A549 (cell line): ENCODE measurements at regions not wholly inside any gene's neighbourhood (a gene's known extent, or its start where the extent isn't known, plus 50 kb on each side); places are given as distances from the start of the nearest gene placed in this dataset.
A peak's percentile ranks its signal among the peaks of the same experiment; 100 is the strongest.

Source experiments
- ATAC-seq, 2 experiments: fragments of 200-7000 bp in 1 of 2; fragments of >200 bp in 1 of 2; cut with Nextera tagmentation in 1 of 2; cut with Tn5 transposase in 1 of 2; 3 replicates each; pipeline versions ENCODE4 v1.8.0 to v1.9.1; 2018 to 2020; ENCODE audit warnings: mild to moderate bottlenecking in 1 of 2, moderate library complexity in 1 of 2
- CTCF ChIA-PET: fragments of 300-600 bp; sonication (Branson Sonifier 250); formaldehyde crosslinking; extraction: SDS; loops from one replicate; lab custom pipeline; 2021; ENCODE audit warnings: antibody characterized with exemption, inconsistent platforms; lab: Yijun Ruan, JAX
- POLR2A ChIA-PET: fragments of 350-600 bp; formaldehyde crosslinking; extraction: SDS; loops from one replicate; lab custom pipeline; 2021; ENCODE audit warnings: antibody characterized with exemption, inconsistent platforms; lab: Yijun Ruan, JAX
- DNase-seq, 2 experiments: peaks; one replicate each; pipeline versions ENCODE4 v3.0.0 to v3.0.0-alpha.2; 2011 to 2016; ENCODE audit warnings: low read depth in 1 of 2, low spot score in 1 of 2
- FAIRE-seq: peaks from 2 replicates; lab custom pipeline; 2011; peaks lifted over from hg19 to GRCh38; lab: Jason Lieb, UNC
- H3K27ac ChIP-seq, 2 experiments: fragments of >200 bp; sonication (Bioruptor Twin); formaldehyde crosslinking; 3 replicates each; pipeline ENCODE4 v1.5.1; 2016 to 2017
- H3K4me1 ChIP-seq: fragments of >200 bp; sonication (Bioruptor Twin); formaldehyde crosslinking; 3 replicates; pipeline ENCODE4 v1.6.1; 2016
- H3K4me2 ChIP-seq: fragments of >200 bp; sonication (Bioruptor Twin); formaldehyde crosslinking; 3 replicates; pipeline ENCODE4 v1.6.1; 2016
- H3K4me3 ChIP-seq: fragments of >200 bp; sonication (Bioruptor Twin); formaldehyde crosslinking; 3 replicates; pipeline ENCODE4 v1.5.1; 2016
- H3K9me3 ChIP-seq: fragments of >200 bp; sonication (Bioruptor Twin); formaldehyde crosslinking; 3 replicates; pipeline ENCODE4 v1.6.1; 2016
- CBX8 ChIP-seq: fragments of 200-600 bp; sonication (generic); IDR thresholded peaks from 2 replicates; pipeline ENCODE4 v1.6.1; 2016
- CEBPB ChIP-seq, 2 experiments: fragments of >200 bp in 1 of 2; sonication (Bioruptor Twin) in 1 of 2; formaldehyde crosslinking in 1 of 2; IDR thresholded peaks; 2 replicates each; pipeline ENCODE4 v1.6.1; 2012 to 2016
- EP300 ChIP-seq, 2 experiments: fragments of >200 bp; sonication (Bioruptor Twin); formaldehyde crosslinking; IDR thresholded peaks; 2 replicates in 1 of 2; 3 replicates in 1 of 2; pipeline ENCODE4 v1.6.1; 2016 to 2017
- FOSB ChIP-seq: fragments of 250-450 bp; sonication (Bioruptor Pico); IDR thresholded peaks from 2 replicates; pipeline ENCODE4 v1.5.0; 2020; ENCODE audit warnings: mild to moderate bottlenecking, moderate library complexity
- FOSL2 ChIP-seq, 2 experiments: fragments of 450-650 bp in 1 of 2; fragments of >200 bp in 1 of 2; sonication (Bioruptor Twin) in 1 of 2; formaldehyde crosslinking; IDR thresholded peaks; 2 replicates each; pipeline versions ENCODE4 v1.5.0 to v1.6.1; 2016 to 2020; ENCODE audit warnings: mild to moderate bottlenecking in 1 of 2, moderate library complexity in 1 of 2
- HOXB5 ChIP-seq: fragments of 250-450 bp; sonication (Bioruptor Pico); IDR thresholded peaks from 2 replicates; pipeline ENCODE4 v1.5.0; 2020; ENCODE audit warnings: mild to moderate bottlenecking, moderate library complexity
- JUN ChIP-seq, 2 experiments: fragments of >200 bp; sonication (Bioruptor Twin); formaldehyde crosslinking; IDR thresholded peaks; 2 replicates in 1 of 2; 3 replicates in 1 of 2; pipeline ENCODE4 v1.6.1; 2016 to 2017
- MAZ ChIP-seq: fragments of 150-350 bp; IDR thresholded peaks from 2 replicates; pipeline ENCODE4 v1.6.1; 2014; ENCODE audit warnings: antibody characterized with exemption, low read depth, low read length, borderline replicate concordance
- MYC ChIP-seq: IDR thresholded peaks from 2 replicates; pipeline ENCODE4 v1.6.1; 2012; ENCODE audit warnings: mild to moderate bottlenecking, inconsistent platforms, low read length, improper control_type of control experiment, borderline replicate concordance
- RNF2 ChIP-seq: fragments of 200-600 bp; sonication (generic); IDR thresholded peaks from 2 replicates; pipeline ENCODE4 v1.6.1; 2016; ENCODE audit warnings: low read depth, mild to moderate bottlenecking, antibody characterized with exemption, moderate library complexity, borderline replicate concordance
- TFCP2L1 ChIP-seq: fragments of 250-450 bp; sonication (Bioruptor Pico); IDR thresholded peaks from 2 replicates; pipeline ENCODE4 v1.5.0; 2021; ENCODE audit warnings: mild to moderate bottlenecking
- ZC3H11A ChIP-seq: fragments of 450-650 bp; IDR thresholded peaks from 2 replicates; pipeline ENCODE4 v1.6.1; 2014; ENCODE audit warnings: antibody characterized with exemption, mild to moderate bottlenecking
- ZSCAN20 ChIP-seq: fragments of 250-450 bp; sonication (Bioruptor Pico); IDR thresholded peaks from 2 replicates; pipeline ENCODE4 v1.8.0; 2022; ENCODE audit warnings: mild to moderate bottlenecking, moderate library complexity
- WGBS: methylation state at CpG from one replicate; pipeline ENCODE4 v1.1.6; 2017; ENCODE audit errors: missing lambda C conversion rate; 5-methylcytosine and 5-hydroxymethylcytosine counted together
- TF ChIP-seq, protein P1 (sequence below): IDR thresholded peaks from 2 replicates; pipeline ENCODE4 v1.6.1; 2012

DNA sequence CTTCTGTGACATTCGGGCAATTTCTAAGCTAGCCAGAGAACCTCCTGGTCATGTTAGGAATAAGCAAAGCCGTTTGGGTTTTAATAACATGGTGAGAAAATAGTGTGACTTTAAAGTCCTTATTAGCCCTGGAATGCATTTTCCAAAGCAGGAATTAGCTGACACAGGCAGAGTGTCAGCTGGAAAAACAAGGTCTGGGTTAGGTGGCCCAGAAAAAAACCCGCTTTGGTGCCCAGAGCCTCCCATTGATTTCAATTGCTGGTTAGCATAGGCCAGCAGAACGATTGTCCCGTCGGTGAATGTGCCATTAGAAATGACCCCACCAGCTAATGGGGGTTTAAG lies 62.1 kb upstream of the CPEB4 start:
- POLR2A ChIA-PET: no interaction called here
- CTCF ChIA-PET: interaction anchor here (0.9 to 1.7 kb wide), 3 partner anchors 33 to 168 kb away, joined by 3 to 4 read pairs (median 3); no protein-coding TSS in a partner anchor

DNA sequence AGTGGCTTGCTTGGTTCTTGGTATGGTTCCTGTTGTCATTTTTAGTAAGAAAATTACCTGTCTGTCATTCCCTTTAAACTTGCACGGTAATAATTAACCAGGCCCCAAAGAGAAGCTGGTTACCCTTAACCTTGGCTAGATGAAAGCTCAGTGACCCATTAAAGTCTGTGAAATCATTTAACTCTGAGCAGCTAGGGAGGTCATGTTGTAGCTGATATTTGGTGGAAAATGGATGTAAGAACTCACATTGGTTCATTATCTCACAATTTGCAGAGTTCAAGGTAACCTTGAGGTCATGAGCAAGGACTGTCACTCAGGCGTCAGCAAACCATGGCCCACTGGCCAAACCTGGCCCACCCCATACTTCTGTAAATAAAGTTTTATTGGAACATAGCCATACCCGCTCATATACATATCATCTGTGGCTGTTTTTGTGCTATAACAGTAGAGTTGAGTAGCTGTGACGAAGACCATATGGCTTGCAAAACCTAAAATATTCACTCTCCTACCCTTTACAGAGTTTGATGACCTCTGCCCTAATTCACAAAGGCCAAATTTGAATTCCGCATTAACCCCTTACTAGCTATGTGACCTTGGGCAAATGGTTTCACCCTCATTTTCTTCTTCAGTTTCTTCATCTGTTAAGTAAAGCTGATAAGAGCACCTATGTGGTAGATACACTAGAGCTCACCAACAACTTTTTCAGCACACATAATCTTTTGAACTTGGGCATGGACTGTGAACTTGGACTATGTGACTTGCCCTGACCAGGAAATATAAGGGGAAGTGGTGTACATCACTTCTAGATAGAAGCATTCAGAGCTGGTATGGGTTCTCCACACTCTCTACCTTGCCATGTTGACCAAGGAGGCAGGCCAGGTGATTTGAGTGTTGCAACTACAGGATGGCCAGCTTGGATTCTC lies 61.5 kb upstream of the CPEB4 start:
- FAIRE-seq (no peak), DNase-seq (no peak)
- no peak for TF ChIP-seq JUN (IDR thresholded peaks at IDR 0.05)
- no peak for TF ChIP-seq CBX8
- no peak for TF ChIP-seq MYC
- no peak for TF ChIP-seq TFCP2L1 (CRISPR knock-in tag)
- no peak for TF ChIP-seq CEBPB (IDR thresholded peaks at IDR 0.05)
- TF ChIP-seq, all 56 proteins: peak for 0
- 97% methylated on average over 5 of the region's 5 CpGs for WGBS
- Histone ChIP-seq H3K9me3 (peaks cover 14% of the 10 kb centered on the region), H3K4me3 (no peak overlapping the region), H3K4me1 (peaks cover 61% of the 10 kb centered on the region), H3K4me2 (no peak overlapping the region), H3K27ac (peak overlapping the region; percentile 85 to 91)
- ChIA-PET CTCF (interaction anchor here (0.9 to 1.7 kb wide), 3 partner anchors 32 to 146 kb away, joined by 3 to 4 read pairs (median 3); no protein-coding TSS in a partner anchor), POLR2A (interaction anchor here (1.1 kb wide), 1 partner anchor 61 kb away, joined by 3 read pairs; the partner anchor contains the start of gene CPEB4)
- ATAC-seq: no peak

More for the DNA sequence above, 62.1 kb upstream of the CPEB4 start:
- TF ChIP-seq HOXB5 (CRISPR knock-in tag): no peak
- no peak for FAIRE-seq
- Histone ChIP-seq H3K27ac (peak overlapping the region; percentile 85 to 91), H3K9me3 (peaks cover 14% of the 10 kb centered on the region), H3K4me3 (no peak overlapping the region), H3K4me2 (no peak overlapping the region), H3K4me1 (peaks cover 68% of the 10 kb centered on the region)
- DNase-seq: no peak
- 98% methylated on average over 6 of the region's 6 CpGs for WGBS
- ATAC-seq: no peak

DNA sequence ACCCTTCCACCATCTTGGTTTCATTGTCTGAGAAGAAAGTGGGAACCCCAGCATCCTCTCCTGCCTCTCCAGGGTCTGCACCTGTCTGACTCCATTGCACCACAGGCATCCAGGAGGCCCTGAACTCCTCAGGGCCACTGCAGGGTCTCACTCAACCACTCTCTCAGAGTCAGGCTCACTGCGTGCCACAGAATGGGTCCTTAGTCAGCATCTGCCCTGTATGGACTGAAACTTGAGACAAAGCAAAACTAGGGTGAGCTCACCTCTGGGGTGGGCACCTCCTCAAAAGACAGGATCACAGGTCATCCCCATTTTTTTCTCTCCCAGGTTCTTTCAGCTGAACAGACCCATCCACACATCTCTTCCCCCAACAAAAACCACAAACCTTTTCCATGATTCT lies 59.2 kb upstream of the CPEB4 start:
- DNase-seq: no peak

DNA sequence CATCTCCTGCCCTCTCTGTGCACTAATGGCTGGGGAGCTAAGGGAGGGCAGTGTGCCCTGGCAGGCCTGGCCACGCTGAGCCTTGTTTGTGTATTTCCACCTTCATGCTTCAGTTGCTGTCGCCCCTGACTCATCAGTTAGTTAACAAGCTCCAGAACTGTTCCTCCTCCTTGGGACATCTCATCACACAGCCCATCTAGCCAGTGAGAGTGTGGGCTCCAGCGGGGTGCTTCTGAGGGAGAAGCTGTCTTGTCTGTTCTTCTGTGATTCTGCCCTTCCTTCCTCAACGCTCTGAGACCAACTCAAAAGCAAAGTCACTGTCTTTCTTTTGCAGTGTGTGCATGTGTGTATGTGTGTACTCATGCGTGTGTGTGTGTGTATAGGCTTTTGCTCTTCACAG lies 58.3 kb upstream of the CPEB4 start:
- Histone ChIP-seq H3K4me2 (peak overlapping the region; percentile 24; the same call in 1 of the 3 replicates), H3K9me3 (peaks cover 14% of the 10 kb centered on the region), H3K27ac (peak overlapping the region; percentile 60 to 78), H3K4me1 (peaks cover 30% of the 10 kb centered on the region), H3K4me3 (no peak overlapping the region)
- CTCF ChIA-PET: no interaction called here
- ATAC-seq: peak; percentile 60 to 64; a peak in 5 of 6 replicates
- DNase-seq: peak in 1 of 2 experiments; percentile 26
- TF ChIP-seq FOSB (CRISPR knock-in tag) (no peak), FOSL2 (IDR thresholded peaks at IDR 0.05) (no peak), FOSL2 (CRISPR knock-in tag; IDR thresholded peaks at IDR 0.05) (0 out of 2 replicates have a peak, but pooled peaks have one; percentile 13), RNF2 (no peak), MAZ (no peak)
- FAIRE-seq: no peak
- 46% methylated on average over 5 of the region's 5 CpGs for WGBS
- POLR2A ChIA-PET: no interaction called here

More for the DNA sequence above, 59.2 kb upstream of the CPEB4 start:
- TF ChIP-seq JUN (IDR thresholded peaks at IDR 0.05): no peak
- TF ChIP-seq, protein P1, sequence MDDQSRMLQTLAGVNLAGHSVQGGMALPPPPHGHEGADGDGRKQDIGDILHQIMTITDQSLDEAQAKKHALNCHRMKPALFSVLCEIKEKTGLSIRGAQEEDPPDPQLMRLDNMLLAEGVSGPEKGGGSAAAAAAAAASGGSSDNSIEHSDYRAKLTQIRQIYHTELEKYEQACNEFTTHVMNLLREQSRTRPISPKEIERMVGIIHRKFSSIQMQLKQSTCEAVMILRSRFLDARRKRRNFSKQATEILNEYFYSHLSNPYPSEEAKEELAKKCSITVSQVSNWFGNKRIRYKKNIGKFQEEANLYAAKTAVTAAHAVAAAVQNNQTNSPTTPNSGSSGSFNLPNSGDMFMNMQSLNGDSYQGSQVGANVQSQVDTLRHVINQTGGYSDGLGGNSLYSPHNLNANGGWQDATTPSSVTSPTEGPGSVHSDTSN: no peak
- TF ChIP-seq ZC3H11A: no peak
- no peak for TF ChIP-seq ZSCAN20 (CRISPR knock-in tag)
- TF ChIP-seq EP300 (IDR thresholded peaks at IDR 0.05): no peak
- no peak for TF ChIP-seq HOXB5 (CRISPR knock-in tag)
- Histone ChIP-seq H3K4me1 (peaks cover 39% of the 10 kb centered on the region), H3K4me2 (no peak overlapping the region), H3K27ac (peak overlapping the region; percentile 60 to 78; a peak in 5 of 6 replicates), H3K9me3 (peaks cover 14% of the 10 kb centered on the region), H3K4me3 (no peak overlapping the region)
- ChIA-PET POLR2A (no interaction called here), CTCF (interaction anchor here (1.2 to 1.7 kb wide), 2 partner anchors 22 to 144 kb away, joined by 4 read pairs; no protein-coding TSS in a partner anchor)
- FAIRE-seq (no peak), ATAC-seq (no peak)
- WGBS: 100% methylated on average over 1 of the region's 1 CpG
